ENCODE measurements at regions not wholly inside any gene's neighbourhood (a gene's known extent, or its start where the extent isn't known, plus 50 kb on each side); places are given as distances from the start of the nearest gene placed in this dataset.

GRCh38 chr4:45530498-45530897 is 593.4 kb downstream of the GABRG1 start:
- WGBS, 4 donors = 92 to 94% (median 93%) methylated on average over 3 to 14 of the region's 14 CpGs
- no peak overlapping the region for H3K27ac ChIP-seq
- no peaks in the 10 kb centered on the region for H3K9me3 ChIP-seq (replicated peaks in 1 of 3)
- H3K27me3 ChIP-seq = no peaks in the 10 kb centered on the region
- no peak overlapping the region for H3K4me3 ChIP-seq
- intact Hi-C loops (cut with DNase I) = no loop called here
- no peak for DNase-seq
- no peaks in the 10 kb centered on the region for H3K36me3 ChIP-seq (replicated peaks in 1 of 2)
- H3K4me1 ChIP-seq (replicated peaks in 1 of 2) = no peaks in the 10 kb centered on the region
- TF ChIP-seq POLR2A (IDR thresholded peaks at IDR 0.05) (no peak), CTCF (IDR thresholded peaks at IDR 0.05) (no peak)

GRCh38 chr4:45527160-45527559 is 596.7 kb downstream of the GABRG1 start:
- Histone ChIP-seq H3K27ac (no peak overlapping the region), H3K27me3 (no peaks in the 10 kb centered on the region), H3K9me3 (replicated peaks in 1 of 3) (no peaks in the 10 kb centered on the region), H3K4me1 (replicated peaks in 1 of 2) (no peaks in the 10 kb centered on the region), H3K4me3 (no peak overlapping the region), H3K36me3 (replicated peaks in 1 of 2) (no peaks in the 10 kb centered on the region)
- TF ChIP-seq POLR2A (IDR thresholded peaks at IDR 0.05) (no peak), CTCF (IDR thresholded peaks at IDR 0.05) (no peak)
- intact Hi-C loops (cut with DNase I) = no loop called here
- 81 to 92% (median 89%) methylated on average over 3 of the region's 3 CpGs for WGBS, 4 donors
- no peak for DNase-seq

- 78 to 92% (median 89%) methylated on average over 6 of the region's 6 CpGs for WGBS, 4 donors
- Histone ChIP-seq H3K4me1 (replicated peaks in 1 of 2) (no peaks in the 10 kb centered on the region), H3K4me3 (no peak overlapping the region), H3K36me3 (replicated peaks in 1 of 2) (no peaks in the 10 kb centered on the region), H3K9me3 (replicated peaks in 1 of 3) (no peaks in the 10 kb centered on the region), H3K27ac (no peak overlapping the region), H3K27me3 (no peaks in the 10 kb centered on the region)
- no peak for DNase-seq
- TF ChIP-seq POLR2A (IDR thresholded peaks at IDR 0.05) (no peak), CTCF (IDR thresholded peaks at IDR 0.05) (no peak)
- intact Hi-C loops (cut with DNase I) = no loop called here
These were observed 605.0 kb downstream of the GABRG1 start for GRCh38 chr4:45518832-45519231.

GRCh38 chr4:45502471-45502870 is 621.4 kb downstream of the GABRG1 start:
- no peak for DNase-seq
- WGBS, 4 donors = 72 to 80% (median 77%) methylated on average over 2 of the region's 2 CpGs

More at GRCh38 chr4:45502471-45502870, 621.4 kb downstream of the GABRG1 start:
- Histone ChIP-seq H3K9me3 (replicated peaks in 1 of 3) (no peaks in the 10 kb centered on the region), H3K27ac (no peak overlapping the region), H3K36me3 (replicated peaks in 1 of 2) (no peaks in the 10 kb centered on the region), H3K4me1 (replicated peaks in 1 of 2) (no peaks in the 10 kb centered on the region), H3K4me3 (no peak overlapping the region), H3K27me3 (no peaks in the 10 kb centered on the region)
- no peak for TF ChIP-seq CTCF (IDR thresholded peaks at IDR 0.05)
- no peak for TF ChIP-seq POLR2A (IDR thresholded peaks at IDR 0.05)
- intact Hi-C loops (cut with DNase I) = no loop called here
